NT2/D1 (cell line): ENCODE measurements at regions not wholly inside any gene's neighbourhood (a gene's known extent, or its start where the extent isn't known, plus 50 kb on each side); places are given as distances from the start of the nearest gene placed in this dataset.

Experiments used
- DNase-seq: peaks from one replicate; pipeline ENCODE4 v3.0.0-alpha.2; 2011; ENCODE audit warnings: low read depth, low spot score
- H3K27me3 ChIP-seq: 2 replicates; pipeline ENCODE4 v1.6.0; 2011; ENCODE audit warnings: mild to moderate bottlenecking; ENCODE audit not compliant: insufficient read length, insufficient read depth
- H3K36me3 ChIP-seq: 2 replicates; pipeline ENCODE4 v1.6.1; 2011; ENCODE audit warnings: mild to moderate bottlenecking, low read length, mixed read lengths; ENCODE audit not compliant: insufficient read depth, insufficient read length
- H3K4me1 ChIP-seq: 2 replicates; pipeline ENCODE4 v1.5.1; 2011; ENCODE audit not compliant: insufficient read depth, insufficient read length
- H3K4me3 ChIP-seq: 2 replicates; pipeline ENCODE4 v1.5.1; 2011; ENCODE audit warnings: low read depth; ENCODE audit not compliant: insufficient read length
- H3K9ac ChIP-seq: 2 replicates; pipeline ENCODE4 v1.6.0; 2011; ENCODE audit warnings: low read depth; ENCODE audit not compliant: insufficient read length
- H3K9me3 ChIP-seq: 2 replicates; pipeline ENCODE4 v1.5.1; 2011; ENCODE audit warnings: mild to moderate bottlenecking, low read length; ENCODE audit not compliant: insufficient read depth
- SUZ12 ChIP-seq: IDR thresholded peaks from 2 replicates; pipeline ENCODE4 v1.6.1; 2011; ENCODE audit not compliant: insufficient read length, insufficient read depth; ENCODE audit errors: extremely low read depth
- YY1 ChIP-seq: IDR thresholded peaks from 2 replicates; pipeline ENCODE4 v1.6.1; 2011; ENCODE audit not compliant: insufficient read length, insufficient read depth
- ZNF274 ChIP-seq: IDR thresholded peaks from 2 replicates; pipeline ENCODE4 v1.6.1; 2011; ENCODE audit warnings: mild to moderate bottlenecking, low read depth, low read length

DNA sequence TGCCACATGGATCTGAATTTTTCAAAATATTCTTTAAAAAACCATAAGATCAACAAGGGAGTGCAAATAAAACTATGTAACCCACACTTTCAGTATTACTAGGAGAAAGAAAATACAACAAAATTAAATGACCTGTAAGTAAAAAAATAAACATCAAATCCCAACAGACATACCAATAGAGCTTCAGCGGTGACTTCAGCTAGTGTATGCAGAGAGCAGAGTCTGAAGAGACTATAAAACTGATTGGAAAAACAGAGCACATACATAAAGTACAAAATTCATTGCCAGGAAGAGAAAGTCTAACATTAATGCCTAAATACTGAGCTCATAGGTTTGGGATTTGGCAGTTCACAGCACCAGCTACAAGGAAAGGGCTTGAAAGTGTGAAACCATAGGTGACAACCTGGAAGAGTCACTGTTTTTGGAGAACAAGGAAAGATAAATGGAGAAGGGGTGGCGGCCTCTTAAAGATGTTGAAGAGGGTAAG, 291.1 kb downstream of the LMO7 start:
- Histone ChIP-seq H3K9me3 (no peaks in the 10 kb centered on the region), H3K4me3 (no peak overlapping the region), H3K36me3 (no peaks in the 10 kb centered on the region), H3K4me1 (no peaks in the 10 kb centered on the region), H3K9ac (no peak overlapping the region), H3K27me3 (no peaks in the 10 kb centered on the region)
- TF ChIP-seq ZNF274: no peak
- no peak for TF ChIP-seq SUZ12
- no peak for DNase-seq

DNA sequence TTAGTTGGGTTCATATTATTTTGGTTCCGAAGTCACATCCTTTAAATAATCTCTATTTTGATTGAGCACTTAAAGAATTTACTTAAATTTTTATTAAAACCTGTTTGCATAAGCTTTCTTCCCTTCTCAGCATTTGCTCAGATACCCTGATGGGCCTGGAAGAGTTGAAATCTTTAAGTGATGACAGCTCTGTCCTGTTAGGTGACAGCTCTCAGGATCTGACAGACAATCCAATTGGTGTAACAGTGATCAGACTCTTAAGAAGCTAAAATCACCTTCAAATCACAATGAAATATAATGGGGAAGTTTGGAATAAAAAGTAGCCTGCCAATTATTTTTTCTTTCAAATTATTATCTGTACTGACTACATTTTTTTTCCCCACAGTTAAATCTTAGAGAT, 284.4 kb downstream of the LMO7 start:
- no peak for DNase-seq
- Histone ChIP-seq H3K27me3 (no peaks in the 10 kb centered on the region), H3K4me1 (no peaks in the 10 kb centered on the region), H3K4me3 (no peak overlapping the region), H3K9ac (no peak overlapping the region), H3K9me3 (no peaks in the 10 kb centered on the region), H3K36me3 (no peaks in the 10 kb centered on the region)
- TF ChIP-seq SUZ12 (no peak), YY1 (no peak), ZNF274 (no peak)

DNA sequence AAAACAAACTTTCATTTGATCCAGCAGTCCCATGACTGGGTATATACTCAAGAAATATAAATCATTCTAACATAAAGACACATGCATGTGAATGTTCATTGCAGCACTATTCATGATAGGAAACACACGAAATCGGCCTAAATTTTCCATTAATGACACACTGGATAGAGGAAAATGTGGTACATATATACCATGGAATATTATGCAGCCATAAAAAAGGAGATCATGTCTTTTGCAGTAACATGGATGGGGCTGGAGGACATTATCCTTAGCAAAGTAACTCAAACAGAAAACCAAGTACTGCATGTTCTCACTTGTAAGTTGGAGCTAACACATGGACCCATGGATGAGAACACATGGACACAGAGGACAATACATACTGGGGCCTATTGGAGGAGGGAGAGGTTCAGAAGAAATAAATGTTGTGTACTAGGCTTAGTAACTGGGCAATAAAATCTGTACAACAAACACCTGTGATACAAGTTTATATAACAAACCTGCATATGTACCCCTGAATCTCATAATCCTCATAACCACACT, 283.6 kb downstream of the LMO7 start:
- no peak for DNase-seq
- Histone ChIP-seq H3K9ac (no peak overlapping the region), H3K4me1 (no peaks in the 10 kb centered on the region), H3K27me3 (no peaks in the 10 kb centered on the region), H3K4me3 (no peak overlapping the region), H3K9me3 (no peaks in the 10 kb centered on the region), H3K36me3 (no peaks in the 10 kb centered on the region)
- TF ChIP-seq ZNF274: no peak
- no peak for TF ChIP-seq YY1
- no peak for TF ChIP-seq SUZ12

DNA sequence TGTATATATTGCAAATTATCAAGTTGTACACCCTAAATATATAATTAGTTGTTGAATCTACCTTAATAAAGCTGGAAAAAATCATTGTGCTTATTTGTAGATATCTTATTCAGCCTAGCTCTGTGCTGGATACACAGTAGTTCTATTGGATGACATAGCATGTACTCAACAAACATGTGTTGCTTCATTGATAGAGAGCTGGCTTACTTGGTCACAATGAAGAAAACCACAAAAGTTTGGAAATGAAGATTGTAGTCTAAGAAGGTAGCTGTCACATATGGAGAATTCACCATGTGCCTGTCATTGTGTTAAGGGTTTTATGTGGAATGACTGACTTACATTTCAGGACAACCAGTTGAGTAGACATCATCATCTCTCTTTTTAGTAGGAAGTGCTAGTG, 278.9 kb downstream of the LMO7 start:
- no peak overlapping the region for H3K4me3 ChIP-seq
- DNase-seq: no peak
- no peaks in the 10 kb centered on the region for H3K27me3 ChIP-seq
- TF ChIP-seq ZNF274 (no peak), YY1 (no peak), SUZ12 (no peak)
- no peaks in the 10 kb centered on the region for H3K9me3 ChIP-seq
- no peaks in the 10 kb centered on the region for H3K36me3 ChIP-seq
- no peak overlapping the region for H3K9ac ChIP-seq
- H3K4me1 ChIP-seq: no peaks in the 10 kb centered on the region

DNA sequence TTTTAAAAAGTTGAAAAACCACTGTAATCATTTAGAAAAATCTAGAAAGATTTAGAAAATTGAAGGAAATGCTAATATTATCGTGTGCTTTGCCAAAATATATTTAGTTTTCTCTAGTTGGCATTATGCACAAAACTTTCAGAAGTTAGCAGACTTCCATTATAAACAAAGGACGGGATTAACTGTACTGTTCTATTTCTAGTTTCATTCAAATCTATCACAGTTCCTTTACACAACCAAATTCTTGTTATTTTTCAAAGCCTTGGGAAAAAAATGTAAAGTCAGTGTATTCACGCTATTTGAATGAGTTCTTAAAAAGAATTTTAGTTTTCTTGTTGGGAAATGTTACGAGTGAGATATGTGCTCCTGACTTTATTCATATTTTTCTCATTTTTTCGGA, 277.8 kb downstream of the LMO7 start:
- Histone ChIP-seq H3K9me3 (no peaks in the 10 kb centered on the region), H3K4me1 (no peaks in the 10 kb centered on the region)
- no peak for TF ChIP-seq YY1
- no peak for TF ChIP-seq SUZ12
- no peak for TF ChIP-seq ZNF274

DNA sequence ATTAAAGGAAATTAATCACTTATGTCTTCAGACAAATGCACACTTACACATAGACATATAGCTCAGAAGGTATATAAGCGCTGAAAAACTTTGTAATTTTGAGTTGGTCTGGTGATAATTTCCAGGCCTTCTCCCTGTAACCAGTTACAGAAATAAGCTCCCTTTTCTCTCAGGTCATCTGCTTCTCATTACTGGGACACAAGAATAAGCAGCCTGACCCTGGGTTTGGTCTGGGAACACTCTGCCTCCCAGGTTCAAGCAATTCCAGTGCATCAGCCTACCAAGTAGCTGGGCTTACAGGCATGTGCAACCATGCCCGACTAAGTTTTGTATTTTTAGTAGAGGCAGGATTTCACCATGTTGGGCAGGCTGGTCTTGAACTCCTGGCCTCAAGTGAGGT, 274.5 kb downstream of the LMO7 start:
- no peak for DNase-seq
- H3K9me3 ChIP-seq: no peaks in the 10 kb centered on the region

More for the DNA sequence above, 277.8 kb downstream of the LMO7 start:
- H3K4me3 ChIP-seq: no peak overlapping the region
- no peak overlapping the region for H3K9ac ChIP-seq
- H3K36me3 ChIP-seq: no peaks in the 10 kb centered on the region
- no peak for DNase-seq
- no peaks in the 10 kb centered on the region for H3K27me3 ChIP-seq

More for the DNA sequence above, 274.5 kb downstream of the LMO7 start:
- Histone ChIP-seq H3K4me1 (no peaks in the 10 kb centered on the region), H3K27me3 (no peaks in the 10 kb centered on the region), H3K9ac (no peak overlapping the region), H3K36me3 (no peaks in the 10 kb centered on the region), H3K4me3 (no peak overlapping the region)
- TF ChIP-seq SUZ12: no peak
- no peak for TF ChIP-seq YY1
- no peak for TF ChIP-seq ZNF274
